K562 (cell line): ENCODE measurements at regions not wholly inside any gene's neighbourhood (a gene's known extent, or its start where the extent isn't known, plus 50 kb on each side); places are given as distances from the start of the nearest gene placed in this dataset.

Experiments
- ZFX ChIP-seq: sonication (generic); formaldehyde crosslinking; IDR thresholded peaks from 2 replicates; pipeline ENCODE4 v1.8.0; 2022; ENCODE audit warnings: mild to moderate bottlenecking, missing genetic modification reagents, moderate library complexity
- ZNF3 ChIP-seq: fragments of 250-450 bp; sonication (Bioruptor Pico); IDR thresholded peaks from 2 replicates; pipeline ENCODE4 v1.5.0; 2021; ENCODE audit warnings: mild to moderate bottlenecking, moderate library complexity

DNA sequence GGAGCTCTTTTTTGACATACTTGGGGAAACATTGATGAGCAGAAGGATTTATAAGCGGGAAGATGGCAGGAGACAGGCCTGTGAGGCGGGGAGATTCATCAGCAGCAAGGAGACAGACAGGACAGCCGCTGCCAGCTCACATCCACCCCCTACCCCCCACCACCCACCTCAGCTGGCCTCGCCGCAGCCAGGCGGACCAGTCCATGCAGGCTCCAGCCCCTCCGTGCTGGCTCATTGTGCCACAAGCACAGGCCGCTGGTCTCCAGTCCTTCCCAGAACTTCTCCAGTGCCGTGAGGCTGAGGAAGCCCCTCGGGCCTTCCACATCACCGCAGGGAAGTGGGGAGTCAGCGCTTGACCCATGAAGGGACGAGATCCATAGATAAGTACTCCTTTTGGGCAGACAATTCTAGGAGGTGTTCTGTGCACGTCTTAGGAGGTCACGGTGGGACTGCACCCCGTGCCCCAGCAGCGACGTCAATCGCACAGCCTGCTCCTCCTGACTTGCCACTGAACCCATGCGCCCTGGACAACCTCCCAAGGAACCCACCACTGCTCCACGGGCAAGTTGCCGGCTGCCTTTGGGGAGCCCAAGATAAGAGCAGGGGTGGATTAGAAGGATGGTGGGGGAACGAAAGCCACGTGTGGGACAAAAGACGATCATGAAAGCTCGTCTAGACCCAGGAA lies 323.6 kb downstream of the C16orf95 start:
- TF ChIP-seq ZNF3 (CRISPR knock-in tag): no peak
- TF ChIP-seq ZFX (CRISPR knock-in tag): no peak
